HepG2 (cell line): ENCODE measurements at regions not wholly inside any gene's neighbourhood (a gene's known extent, or its start where the extent isn't known, plus 50 kb on each side); places are given as distances from the start of the nearest gene placed in this dataset.

ENCODE experiments used
- ATAC-seq: fragments of 200-7000 bp; cut with Tn5 transposase; 3 replicates; pipeline ENCODE4 v1.9.1; 2020; ENCODE audit warnings: mild to moderate bottlenecking, moderate library complexity
- BruUV-seq: library from RNA; stranded (reverse); fragments of 400-500 nt; replicated peaks from 2 replicates; lab custom pipeline; 2021; lab: Mats Ljungman, UMichigan
- CTCF ChIA-PET: fragments of 300-600 bp; formaldehyde crosslinking; extraction: SDS; loops from one replicate; lab custom pipeline; 2021; ENCODE audit warnings: low total read pairs, inconsistent platforms, low intra/inter-chr PET ratio; lab: Yijun Ruan, JAX
- POLR2A ChIA-PET: fragments of 350-600 bp; sonication (Branson Sonifier 250); formaldehyde crosslinking; loops from one replicate; lab custom pipeline; 2020; ENCODE audit warnings: antibody characterized with exemption, inconsistent platforms; lab: Yijun Ruan, JAX
- DNase-seq: peaks from one replicate; pipeline ENCODE4 v3.0.0-alpha.2; 2015; ENCODE audit warnings: low spot score
- FAIRE-seq: peaks from 3 replicates; lab custom pipeline; 2011; peaks lifted over from hg19 to GRCh38; lab: Jason Lieb, UNC
- H2AFZ ChIP-seq: one replicate; pipeline ENCODE4 v1.6.1; 2011; ENCODE audit warnings: low read length, inconsistent platforms
- H3K27ac ChIP-seq: fragments of 300-600 bp; 3 replicates; pipeline ENCODE4 v1.8.0; 2011; ENCODE audit warnings: mixed run types, mild to moderate bottlenecking, mixed read lengths, low read length, inconsistent platforms; ENCODE audit not compliant: insufficient read depth; ENCODE audit errors: extremely low read length
- H3K27me3 ChIP-seq, 2 experiments: fragments of 200-600 bp in 1 of 2; 2 replicates in 1 of 2; 3 replicates in 1 of 2; pipeline versions ENCODE4 v1.6.0 to v1.8.0; 2011; ENCODE audit warnings: low read length in 2 of 2, mild to moderate bottlenecking in 2 of 2, moderate library complexity in 2 of 2, inconsistent platforms in 1 of 2; ENCODE audit not compliant: insufficient read depth in 2 of 2, control insufficient read depth in 1 of 2
- H3K36me3 ChIP-seq, 2 experiments: fragments of 200-600 bp in 1 of 2; replicated peaks in 1 of 2; 2 replicates in 1 of 2; 3 replicates in 1 of 2; pipeline versions ENCODE4 v1.5.1 to v1.8.0; 2011; ENCODE audit warnings: low read length in 2 of 2, inconsistent platforms in 1 of 2; ENCODE audit not compliant: insufficient read depth in 2 of 2, control insufficient read depth in 1 of 2
- H3K4me1 ChIP-seq: 2 replicates; pipeline ENCODE4 v1.5.1; 2012; ENCODE audit warnings: low read length, inconsistent platforms; ENCODE audit not compliant: insufficient read depth
- H3K4me2 ChIP-seq: 2 replicates; pipeline ENCODE4 v1.6.0; 2011; ENCODE audit warnings: low read depth, low read length, inconsistent platforms
- H3K4me3 ChIP-seq, 3 experiments: fragments of 200-600 bp in 1 of 3; sonication (generic), shearing (Covaris generic) in 1 of 3; replicated peaks in 1 of 3; 2 replicates each; pipeline ENCODE4 v1.5.1; 2011 to 2016; ENCODE audit warnings: low read length in 3 of 3, inconsistent platforms in 2 of 3, low read depth in 2 of 3, mild to moderate bottlenecking in 2 of 3, control low read depth in 1 of 3, mixed read lengths in 1 of 3; ENCODE audit not compliant: insufficient read depth in 1 of 3
- H3K79me2 ChIP-seq: one replicate; pipeline ENCODE4 v1.6.1; 2011; ENCODE audit warnings: low read length, inconsistent platforms; ENCODE audit not compliant: insufficient read depth
- H3K9ac ChIP-seq: 2 replicates; pipeline ENCODE4 v1.6.0; 2011; ENCODE audit warnings: mild to moderate bottlenecking, low read depth, low read length, inconsistent platforms; ENCODE audit not compliant: insufficient read depth
- H3K9me3 ChIP-seq: 2 replicates; pipeline ENCODE4 v1.5.1; 2012; ENCODE audit warnings: mild to moderate bottlenecking, low read length
- H4K20me1 ChIP-seq: 2 replicates; pipeline ENCODE4 v1.6.0; 2011; ENCODE audit warnings: inconsistent platforms, mild to moderate bottlenecking, low read length, moderate library complexity; ENCODE audit not compliant: insufficient read depth
- HOXD1 ChIP-seq: sonication (generic); formaldehyde crosslinking; IDR thresholded peaks from 2 replicates; pipeline ENCODE4 v1.5.0; 2020; ENCODE audit warnings: missing genetic modification reagents
- KMT2B ChIP-seq: IDR thresholded peaks from 2 replicates; pipeline ENCODE4 v1.6.1; 2016; ENCODE audit warnings: missing genetic modification reagents, missing compliant biosample characterization
- MBNL3 ChIP-seq: fragments of 250-450 bp; sonication (Bioruptor Pico); conservative IDR thresholded peaks from 2 replicates; pipeline ENCODE4 v1.8.0; 2022; ENCODE audit warnings: mild to moderate bottlenecking, inconsistent platforms
- MTF1 ChIP-seq: sonication (generic); formaldehyde crosslinking; IDR thresholded peaks from 2 replicates; pipeline ENCODE4 v1.5.0; 2020; ENCODE audit warnings: missing genetic modification reagents
- SRSF4 ChIP-seq: fragments of 200-400 bp; formaldehyde crosslinking; IDR thresholded peaks from one replicate; pipeline ENCODE4 v1.6.1; 2018; ENCODE audit warnings: mild to moderate bottlenecking, low read depth, low read length, moderate library complexity; ENCODE audit not compliant: poor library complexity, severe bottlenecking
- SSRP1 ChIP-seq: IDR thresholded peaks from 2 replicates; pipeline ENCODE4 v1.6.1; 2016; ENCODE audit warnings: control low read depth
- U2AF1 ChIP-seq: fragments of 200-400 bp; formaldehyde crosslinking; optimal IDR thresholded peaks from 2 replicates; pipeline ENCODE3; 2017; ENCODE audit warnings: mild to moderate bottlenecking, low read depth, low read length
- ZBTB33 ChIP-seq: sonication (generic); formaldehyde crosslinking; IDR thresholded peaks from 2 replicates; pipeline ENCODE4 v1.4.0; 2020; ENCODE audit warnings: missing genetic modification reagents
- ZBTB49 ChIP-seq: sonication (generic); formaldehyde crosslinking; IDR thresholded peaks from 2 replicates; pipeline ENCODE4 v1.4.0; 2020; ENCODE audit warnings: missing genetic modification reagents, borderline replicate concordance
- ZKSCAN5 ChIP-seq: sonication (generic); formaldehyde crosslinking; IDR thresholded peaks from 2 replicates; pipeline ENCODE4 v1.5.1; 2020; ENCODE audit warnings: mild to moderate bottlenecking, missing genetic modification reagents
- ZNF282 ChIP-seq: fragments of 450-650 bp; IDR thresholded peaks from 2 replicates; pipeline ENCODE4 v1.6.1; 2018; ENCODE audit not compliant: partially characterized antibody
- ZNF841 ChIP-seq: sonication (generic); formaldehyde crosslinking; IDR thresholded peaks from 2 replicates; pipeline ENCODE4 v1.8.1; 2023; ENCODE audit warnings: missing genetic modification reagents, borderline replicate concordance
- ZSCAN29 ChIP-seq: sonication (generic); formaldehyde crosslinking; conservative IDR thresholded peaks from 2 replicates; pipeline ENCODE4 v1.4.0; 2020; ENCODE audit warnings: mild to moderate bottlenecking, missing genetic modification reagents
- WGBS: methylation state at CpG from one replicate; pipeline ENCODE4 v1.1.6; 2017; ENCODE audit warnings: low lambda C conversion rate; 5-methylcytosine and 5-hydroxymethylcytosine counted together
- in situ Hi-C: cut with HindIII; loops from 2 replicates; pipeline ENCODE4 v1.10.0; 2017; ENCODE audit warnings: low pct_unique_long_range_greater_than_20kb; ENCODE audit not compliant: extremely low pct_ligation_motif_present
- intact Hi-C: fragments of 100-400 bp; cut with micrococcal nuclease; formaldehyde crosslinking; loops from one replicate; pipeline ENCODE4 v1.10.0; 2022; ENCODE audit not compliant: unreplicated experiment
- TF ChIP-seq, protein P1 (sequence below): sonication (generic); formaldehyde crosslinking; IDR thresholded peaks from 2 replicates; pipeline ENCODE4 v1.4.0; 2020; ENCODE audit warnings: missing genetic modification reagents

DNA sequence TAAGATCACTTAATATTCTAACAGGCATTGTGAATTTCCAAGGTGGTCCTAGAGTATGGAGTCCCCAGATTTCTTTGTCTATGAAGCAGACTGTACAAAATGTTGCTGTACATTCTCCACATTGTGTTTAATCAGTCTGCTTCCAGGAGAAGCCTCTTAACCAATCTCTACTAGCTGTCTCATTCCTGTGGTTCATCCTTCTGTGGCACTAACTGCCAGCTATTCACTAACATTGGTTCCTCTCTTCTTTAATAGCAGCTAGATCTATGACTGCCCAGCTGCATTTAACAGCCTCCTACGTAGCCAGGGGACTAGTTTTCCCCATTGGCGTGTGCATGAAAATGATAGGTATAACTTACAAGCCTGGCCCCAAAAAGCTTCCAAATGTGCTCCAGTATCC lies 395.4 kb downstream of the SAMD5 start:
- intact Hi-C loops (no loop called here), in situ Hi-C loops (no loop called here)
- ATAC-seq (no peak), FAIRE-seq (no peak), DNase-seq (no peak)
- Histone ChIP-seq H4K20me1 (no peaks in the 10 kb centered on the region), H2AFZ (no peak overlapping the region), H3K4me1 (no peaks in the 10 kb centered on the region), H3K4me2 (no peak overlapping the region), H3K79me2 (no peaks in the 10 kb centered on the region), H3K27ac (no peak overlapping the region), H3K9me3 (no peaks in the 10 kb centered on the region), H3K9ac (no peak overlapping the region), H3K27me3 (no peaks in the 10 kb centered on the region; a peak in 1 of 5 replicates), H3K4me3 (no peak overlapping the region), H3K36me3 (no peaks in the 10 kb centered on the region)
- WGBS, result 76% methylated on average over 2 of the region's 2 CpGs
- CTCF ChIA-PET, result no interaction called here
- no TSS peak for BruUV-seq
- POLR2A ChIA-PET, result no interaction called here
- TF ChIP-seq MTF1 (no peak), ZKSCAN5 (CRISPR knock-in tag) (no peak), KMT2B (no peak), SRSF4 (no peak), U2AF1 (no peak), MBNL3 (CRISPR knock-in tag) (no peak), ZBTB33 (CRISPR knock-in tag) (no peak), HOXD1 (CRISPR knock-in tag) (no peak), ZSCAN29 (no peak), ZNF841 (CRISPR knock-in tag) (no peak), ZNF282 (no peak), SSRP1 (CRISPR knock-in tag) (no peak), ZBTB49 (CRISPR knock-in tag) (no peak)
- TF ChIP-seq, protein P1, sequence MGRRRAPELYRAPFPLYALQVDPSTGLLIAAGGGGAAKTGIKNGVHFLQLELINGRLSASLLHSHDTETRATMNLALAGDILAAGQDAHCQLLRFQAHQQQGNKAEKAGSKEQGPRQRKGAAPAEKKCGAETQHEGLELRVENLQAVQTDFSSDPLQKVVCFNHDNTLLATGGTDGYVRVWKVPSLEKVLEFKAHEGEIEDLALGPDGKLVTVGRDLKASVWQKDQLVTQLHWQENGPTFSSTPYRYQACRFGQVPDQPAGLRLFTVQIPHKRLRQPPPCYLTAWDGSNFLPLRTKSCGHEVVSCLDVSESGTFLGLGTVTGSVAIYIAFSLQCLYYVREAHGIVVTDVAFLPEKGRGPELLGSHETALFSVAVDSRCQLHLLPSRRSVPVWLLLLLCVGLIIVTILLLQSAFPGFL, result no peak
